HG03039 (cell line): ENCODE measurements at regions not wholly inside any gene's neighbourhood (a gene's known extent, or its start where the extent isn't known, plus 50 kb on each side); places are given as distances from the start of the nearest gene placed in this dataset.

Source experiments
- ATAC-seq: cut with Tn5 transposase; IDR thresholded peaks from one replicate; pipeline ENCODE4 v1.9.1; 2021; ENCODE audit warnings: mild to moderate bottlenecking, moderate library complexity; ENCODE audit not compliant: unreplicated experiment

DNA sequence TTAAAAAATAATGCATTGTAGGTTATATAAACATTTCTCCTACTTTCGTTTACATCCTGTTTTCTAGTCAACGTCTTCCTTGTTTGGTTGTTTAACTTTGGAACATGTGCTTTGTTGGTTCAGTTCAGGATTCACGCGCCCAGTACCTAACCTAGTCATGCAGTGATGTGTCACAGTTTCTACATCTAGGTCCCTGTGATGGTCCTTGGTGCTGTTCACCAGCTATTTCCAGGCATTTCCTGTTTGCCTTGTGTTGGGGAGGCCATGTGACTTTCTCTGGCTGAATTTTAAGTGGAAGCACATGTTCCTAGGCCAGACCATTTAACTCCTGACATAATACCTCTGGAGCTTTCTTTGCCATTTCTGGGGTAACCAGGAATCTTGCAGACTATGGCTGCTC, 292.3 kb downstream of the SMARCA2 start:
- no peak for ATAC-seq

DNA sequence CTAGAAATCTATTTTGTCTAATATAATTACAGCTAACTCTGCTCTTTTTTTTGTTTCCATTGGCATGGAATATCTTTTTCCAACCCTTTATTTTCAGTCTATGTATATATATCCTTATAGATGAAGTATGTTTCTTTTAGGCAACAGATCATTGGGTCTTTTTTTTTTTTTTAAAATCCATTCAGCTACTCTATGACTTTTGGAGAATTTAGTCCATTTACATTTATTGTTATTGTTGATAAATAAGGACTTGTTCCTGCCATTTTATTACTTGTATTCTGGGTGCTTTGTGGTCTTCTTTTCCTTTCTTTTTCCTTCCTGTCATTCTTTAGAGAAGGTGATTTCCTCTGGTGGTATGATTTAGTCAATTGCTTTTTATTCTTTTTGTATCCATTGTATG, 296.8 kb downstream of the SMARCA2 start:
- ATAC-seq, result no peak

DNA sequence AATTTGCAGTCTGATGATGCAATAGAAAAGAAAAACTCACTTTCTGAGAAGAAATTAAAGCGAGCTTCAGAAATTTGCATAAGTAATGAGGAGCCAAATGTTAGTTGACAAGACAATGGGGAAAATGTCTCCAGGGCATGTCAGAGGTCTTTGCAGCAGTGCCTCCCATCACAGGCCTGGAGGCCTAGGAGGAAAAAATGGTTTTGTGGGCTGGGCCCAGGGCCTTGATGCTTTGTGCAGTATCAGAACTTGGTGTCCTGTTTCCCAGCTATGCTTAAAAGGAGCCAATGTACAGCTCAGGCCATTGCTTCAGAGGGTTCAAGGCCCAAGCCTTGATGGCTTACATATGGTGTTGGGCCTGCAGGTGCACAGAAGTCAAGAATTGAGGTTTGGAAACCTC, 298.4 kb downstream of the SMARCA2 start:
- no peak for ATAC-seq

DNA sequence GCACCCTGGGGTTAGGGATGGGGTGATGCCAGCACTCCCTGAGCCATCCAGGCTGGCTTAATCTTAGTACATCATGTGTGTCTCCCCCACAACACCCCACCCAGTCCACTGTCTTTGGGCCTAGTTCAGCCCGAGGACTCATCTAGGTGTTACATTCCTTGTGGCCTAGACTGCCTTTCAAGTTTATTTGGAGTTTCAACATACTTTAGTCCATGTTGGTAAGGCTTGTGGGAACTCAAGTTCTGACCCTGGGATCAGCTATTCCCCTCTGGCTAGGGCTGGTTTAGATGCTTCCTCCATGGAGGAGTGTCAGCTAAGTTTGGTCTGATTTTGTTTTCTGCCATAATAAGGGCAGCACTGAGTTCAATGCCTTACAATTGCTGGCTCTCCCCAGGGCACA, 302.4 kb downstream of the SMARCA2 start:
- no peak for ATAC-seq

DNA sequence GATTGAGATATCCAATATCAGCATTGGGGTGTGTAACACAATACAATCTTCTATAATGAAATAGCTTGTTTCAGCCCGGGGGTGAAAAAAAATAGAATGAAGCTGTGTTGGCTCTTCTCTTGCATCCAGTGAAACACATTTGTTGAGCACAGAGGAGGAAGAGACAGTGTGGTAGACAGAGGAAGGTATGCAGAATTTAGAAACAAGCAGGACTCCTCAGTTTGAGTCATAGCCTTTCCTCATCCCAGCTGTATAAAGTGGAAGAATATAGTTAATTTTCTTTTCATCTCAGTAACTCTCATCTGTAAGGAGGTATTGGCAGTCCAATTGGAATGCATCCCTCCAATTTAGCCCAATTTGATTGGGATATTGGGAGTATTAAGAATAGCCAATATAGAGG, 302.2 kb upstream of the VLDLR start:
- ATAC-seq, result no peak

DNA sequence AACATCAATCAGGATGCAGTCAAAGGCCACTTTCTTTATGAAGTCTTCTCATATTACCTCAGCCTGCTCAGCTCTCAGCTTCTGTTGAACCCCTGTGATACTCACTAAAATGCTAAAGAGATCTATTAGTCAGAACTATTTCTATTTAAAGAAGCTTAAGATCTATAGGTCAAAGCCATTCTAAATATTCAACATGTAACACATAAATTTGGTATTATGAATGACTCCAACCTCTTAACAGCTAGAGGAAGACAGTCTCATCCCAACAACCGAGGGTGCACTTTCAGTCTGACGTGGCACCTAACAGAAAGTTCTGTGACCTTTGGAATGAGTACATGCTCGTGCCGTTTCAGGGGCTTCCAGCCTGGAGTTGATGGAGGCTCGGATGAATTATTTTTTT, 301.5 kb upstream of the VLDLR start:
- ATAC-seq, result no peak

DNA sequence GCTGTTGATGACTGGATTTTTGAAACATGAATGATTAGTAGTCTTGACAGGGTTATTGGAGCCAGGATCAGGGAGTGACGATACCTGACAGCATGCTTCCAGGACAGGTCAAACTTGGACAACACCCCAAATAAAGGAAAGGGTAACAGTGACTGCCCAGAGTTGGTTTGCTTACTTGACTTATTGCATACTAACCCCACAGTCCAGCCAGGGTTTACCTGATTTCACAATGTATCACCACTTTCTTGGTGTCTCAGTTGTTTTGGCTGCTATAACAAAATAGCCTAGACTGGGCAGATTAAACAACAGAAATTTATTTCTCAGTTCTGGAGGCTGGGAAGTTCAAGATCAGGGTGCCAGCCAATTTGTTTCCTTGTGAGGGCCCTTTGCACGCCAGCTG, 301.0 kb upstream of the VLDLR start:
- no peak for ATAC-seq

DNA sequence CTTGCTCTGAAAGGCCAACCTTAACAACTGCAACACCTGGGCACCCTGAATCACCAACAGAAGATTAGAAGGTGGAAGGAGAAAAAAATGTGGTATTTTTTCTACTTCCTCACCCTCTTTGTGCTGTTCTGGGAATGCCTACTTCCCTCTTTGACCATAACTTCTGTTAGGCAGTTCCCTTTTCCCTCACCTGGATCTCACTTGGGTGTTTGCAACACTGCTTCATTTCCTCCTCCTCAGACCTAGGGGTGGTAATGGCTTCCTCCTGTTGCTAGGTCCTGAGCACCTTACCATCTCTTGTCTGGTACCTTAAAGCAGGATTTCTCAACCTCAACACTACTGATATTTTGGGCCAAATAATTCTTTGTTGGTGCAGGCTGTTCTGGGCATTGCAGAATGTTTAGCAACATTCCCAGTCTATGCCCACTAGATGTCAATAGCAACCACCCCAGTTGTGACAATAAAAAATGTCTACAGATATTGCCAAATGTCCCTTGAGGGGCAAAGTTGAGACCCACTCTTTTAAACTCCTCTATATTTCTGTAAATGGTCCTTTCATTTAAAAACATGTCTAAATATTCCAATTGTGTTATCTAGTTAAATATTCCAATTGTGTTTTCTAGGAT, 300.0 kb upstream of the VLDLR start:
- no peak for ATAC-seq

DNA sequence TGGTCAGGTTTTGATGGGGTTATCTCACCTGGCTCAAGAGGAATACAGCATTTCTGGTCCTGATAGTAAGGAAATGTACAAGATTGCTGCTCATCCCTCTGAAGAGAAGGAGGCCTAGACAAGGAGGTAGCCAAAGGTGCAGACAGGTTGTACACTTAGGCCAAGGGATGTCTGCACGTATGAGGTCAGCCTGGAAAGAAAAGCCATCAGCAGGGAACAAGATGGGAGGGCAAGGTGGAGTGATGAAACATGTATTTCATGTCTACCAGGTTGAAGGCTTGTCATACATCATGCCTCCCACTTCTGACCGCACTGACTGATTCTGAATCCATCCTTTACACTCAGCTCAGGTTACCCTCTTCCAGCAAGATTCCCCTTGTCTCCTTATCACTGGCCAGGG, 296.8 kb upstream of the VLDLR start:
- no peak for ATAC-seq

DNA sequence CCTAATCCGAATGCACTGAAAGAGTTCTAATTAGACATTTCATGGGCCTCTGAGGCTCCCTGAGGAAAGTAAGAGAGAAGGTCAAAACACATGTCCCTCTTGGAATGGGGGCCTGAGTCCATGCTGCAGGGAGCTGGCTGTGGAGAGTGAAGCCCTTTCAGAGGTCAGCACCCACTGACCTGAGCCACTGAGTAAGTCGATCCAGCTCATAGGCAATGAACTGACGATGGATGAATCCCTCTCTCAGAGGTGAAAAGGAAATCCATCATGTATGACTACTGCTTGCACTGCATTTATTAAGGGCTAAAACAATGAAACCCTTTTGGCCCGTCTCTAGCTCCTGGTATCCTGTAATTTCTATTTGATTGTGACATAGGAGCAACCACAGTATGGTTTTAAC, 288.9 kb upstream of the VLDLR start:
- ATAC-seq, result no peak

DNA sequence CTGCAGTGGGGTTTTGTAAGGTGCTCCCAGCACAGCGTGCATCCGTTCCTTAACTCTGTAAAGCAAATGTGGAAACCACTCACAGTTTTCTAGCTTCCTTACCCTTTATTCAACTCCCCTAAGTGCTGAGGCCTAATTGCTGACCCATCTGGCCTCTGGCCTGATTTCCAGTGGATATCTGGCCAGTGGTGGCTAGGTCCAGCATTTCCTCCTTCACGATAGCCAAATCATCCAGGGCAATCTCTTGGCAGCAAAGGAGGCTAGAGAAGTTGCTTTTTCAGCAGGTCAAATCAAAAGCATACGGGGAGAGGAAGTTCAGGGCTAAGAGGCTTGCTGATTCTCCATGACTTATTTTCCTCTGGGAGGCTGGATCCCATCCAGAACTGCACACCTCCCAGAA, 286.3 kb upstream of the VLDLR start:
- no peak for ATAC-seq

DNA sequence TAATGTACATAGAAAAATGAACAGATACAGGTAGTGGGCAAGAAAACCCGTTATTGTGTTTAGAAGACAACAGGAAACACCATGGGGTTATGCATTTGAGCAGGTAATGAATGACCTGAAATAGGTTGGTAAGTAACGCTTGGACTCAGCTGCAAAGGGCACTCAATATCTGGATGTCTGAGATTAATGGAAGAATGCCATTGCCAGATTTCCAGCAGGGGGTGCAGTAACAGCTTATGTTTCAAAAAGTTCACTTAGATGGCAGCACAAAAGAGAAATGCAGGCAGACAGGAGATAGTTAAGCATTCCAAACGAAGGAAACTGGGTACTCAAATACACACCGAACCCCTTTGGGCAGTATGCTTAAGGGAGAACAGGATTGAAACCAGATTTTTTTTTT, 285.5 kb upstream of the VLDLR start:
- ATAC-seq, result no peak

DNA sequence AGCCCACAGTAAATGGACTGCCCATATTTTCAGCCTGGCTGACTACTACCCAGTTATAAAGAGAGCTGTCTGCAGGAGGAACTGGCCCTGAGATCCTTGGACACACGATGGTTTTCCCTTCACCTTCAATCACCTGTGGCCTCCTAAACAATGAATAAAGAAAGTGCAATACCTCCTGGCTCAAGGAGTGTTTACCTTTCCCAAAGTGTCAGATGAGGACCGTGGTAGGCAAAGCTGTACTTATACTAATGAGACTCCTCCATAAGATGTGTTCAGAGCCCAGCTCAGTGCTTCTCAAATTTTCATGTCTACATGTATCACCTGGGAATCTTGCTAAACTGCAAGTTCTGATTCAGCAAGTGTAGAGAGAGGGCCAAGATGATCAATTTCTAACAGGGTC, 284.5 kb upstream of the VLDLR start:
- no peak for ATAC-seq

DNA sequence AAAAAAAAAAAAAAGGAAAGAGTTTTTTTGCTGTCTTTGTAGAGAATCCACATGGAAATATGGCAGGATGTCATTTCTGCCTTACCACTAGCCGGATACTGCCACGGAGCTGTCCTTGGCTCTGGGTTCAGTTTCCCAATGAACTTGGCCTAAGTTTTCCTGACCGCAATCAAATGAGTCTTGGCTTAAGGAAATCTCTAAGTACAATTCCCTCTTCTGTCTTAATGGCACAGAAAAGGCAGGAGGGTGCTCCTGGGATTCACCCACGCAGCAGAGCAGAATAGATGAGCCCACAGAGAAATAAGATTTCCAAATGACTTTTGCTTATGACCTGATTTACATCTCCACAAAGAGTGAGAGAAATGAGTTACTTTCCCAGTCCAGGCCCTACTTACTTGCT, 284.0 kb upstream of the VLDLR start:
- ATAC-seq, result no peak

DNA sequence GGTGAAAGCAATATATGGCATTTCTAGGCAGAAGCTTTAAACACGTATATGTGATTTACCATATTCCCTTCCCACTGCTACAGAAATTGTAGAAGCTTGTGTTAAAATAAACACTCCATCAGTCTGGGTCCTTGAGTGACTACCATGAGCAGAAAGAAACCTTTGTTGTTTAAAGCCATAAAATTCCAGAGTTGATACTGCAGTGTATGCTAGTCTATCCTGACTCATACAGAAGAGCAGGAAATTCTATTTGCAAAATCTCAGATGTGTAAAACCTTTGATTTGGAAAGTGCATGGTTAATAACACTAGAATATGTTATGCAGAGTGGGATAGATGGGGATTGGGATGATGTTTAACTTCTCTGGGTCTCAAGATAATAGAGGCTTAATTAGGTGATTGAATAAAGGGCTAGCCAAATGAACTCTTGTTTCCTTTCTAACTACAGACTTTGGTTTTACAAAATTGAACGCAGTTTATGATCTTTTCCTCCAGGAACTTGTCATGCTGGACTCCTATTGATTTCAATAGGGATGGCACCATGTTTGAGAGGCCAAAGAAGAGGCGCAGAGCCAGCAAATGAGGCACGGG, 282.7 kb upstream of the VLDLR start:
- no peak for ATAC-seq

DNA sequence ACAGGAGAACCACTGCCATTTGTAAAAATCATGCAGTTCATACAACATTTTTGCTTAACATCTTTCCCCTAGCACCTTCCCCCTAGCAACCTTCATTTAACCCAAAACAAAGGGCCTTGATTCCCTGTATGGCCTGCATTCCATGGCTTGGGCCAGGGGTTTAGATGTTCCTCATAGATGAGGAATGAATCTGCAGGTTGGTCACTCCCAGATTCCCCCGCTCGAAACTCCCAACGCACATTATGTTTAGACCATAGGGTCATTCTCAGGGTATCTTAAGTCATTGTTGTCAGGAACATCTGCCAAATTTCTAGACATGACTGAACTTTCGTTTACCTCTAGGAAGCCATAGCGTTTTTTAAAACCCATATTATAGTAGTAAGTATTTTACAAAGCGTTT, 282.2 kb upstream of the VLDLR start:
- no peak for ATAC-seq

DNA sequence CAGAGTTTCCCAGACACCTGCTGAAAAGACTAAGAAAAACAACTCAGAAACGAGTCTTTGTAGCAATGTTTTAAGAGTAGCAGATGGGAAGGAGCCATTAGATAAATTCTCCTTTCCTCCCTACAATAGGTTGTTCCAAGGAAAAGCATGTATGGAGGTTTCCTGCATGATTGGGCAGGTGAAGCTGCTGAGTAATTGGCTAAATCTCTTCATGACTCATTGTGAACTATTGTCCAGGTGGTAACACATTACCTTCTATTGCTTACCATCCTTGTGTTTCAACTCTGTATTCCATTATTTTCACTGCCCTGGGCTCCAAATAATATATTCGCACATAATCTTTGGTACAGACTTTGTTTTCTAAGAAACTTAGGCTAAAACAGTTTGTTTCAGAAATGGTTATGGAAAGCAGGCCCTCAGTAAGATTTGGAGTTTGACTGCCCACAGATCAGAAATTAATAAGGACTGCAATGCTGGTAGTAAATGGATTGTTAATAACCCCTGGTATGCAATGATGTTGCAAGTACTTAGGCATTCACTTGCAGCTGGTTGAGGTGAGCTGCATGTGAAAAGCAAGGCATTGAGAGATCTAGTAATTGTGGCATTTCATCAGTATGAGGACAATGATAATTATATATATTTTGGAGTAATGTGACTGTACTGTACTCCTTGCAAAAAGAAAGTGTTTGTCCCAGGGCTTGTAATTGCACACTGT, 281.4 kb upstream of the VLDLR start:
- no peak for ATAC-seq

DNA sequence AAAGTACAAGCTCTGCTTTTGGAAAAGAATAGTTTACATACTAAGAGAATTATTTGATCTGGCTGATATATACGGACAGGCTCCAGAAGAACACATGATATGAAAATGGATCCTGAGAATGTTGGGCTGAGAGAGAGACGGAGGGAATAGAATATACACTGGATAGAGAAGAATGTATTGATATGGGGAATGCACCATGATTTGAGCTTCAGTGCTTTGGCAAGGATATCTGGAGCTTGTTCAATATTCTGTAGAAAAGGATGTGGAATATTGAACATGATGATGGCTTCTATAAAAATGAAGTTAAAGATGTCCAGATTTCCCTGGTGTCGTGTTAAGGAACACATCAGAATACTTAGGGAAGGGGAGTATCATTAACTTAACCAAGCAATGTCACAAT, 280.5 kb upstream of the VLDLR start:
- ATAC-seq, result no peak

DNA sequence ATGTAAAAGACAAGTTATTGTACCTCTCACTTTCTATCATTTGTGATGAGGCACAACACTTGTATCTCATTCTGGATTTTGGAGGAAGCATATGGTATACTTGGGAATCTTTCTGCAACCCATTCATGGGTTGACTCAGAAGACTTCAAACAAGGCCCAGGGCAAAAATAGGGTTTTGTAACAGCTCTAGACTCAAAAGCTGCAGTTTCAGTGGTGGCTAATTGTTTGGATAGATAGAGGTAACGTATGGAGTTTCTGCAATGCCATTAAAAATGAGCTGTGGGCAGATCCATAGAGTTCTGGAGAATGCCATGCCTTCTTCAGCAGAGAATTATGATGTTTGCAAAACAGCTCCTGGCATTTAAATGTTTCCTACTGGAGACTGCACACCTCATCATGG, 279.6 kb upstream of the VLDLR start:
- no peak for ATAC-seq

DNA sequence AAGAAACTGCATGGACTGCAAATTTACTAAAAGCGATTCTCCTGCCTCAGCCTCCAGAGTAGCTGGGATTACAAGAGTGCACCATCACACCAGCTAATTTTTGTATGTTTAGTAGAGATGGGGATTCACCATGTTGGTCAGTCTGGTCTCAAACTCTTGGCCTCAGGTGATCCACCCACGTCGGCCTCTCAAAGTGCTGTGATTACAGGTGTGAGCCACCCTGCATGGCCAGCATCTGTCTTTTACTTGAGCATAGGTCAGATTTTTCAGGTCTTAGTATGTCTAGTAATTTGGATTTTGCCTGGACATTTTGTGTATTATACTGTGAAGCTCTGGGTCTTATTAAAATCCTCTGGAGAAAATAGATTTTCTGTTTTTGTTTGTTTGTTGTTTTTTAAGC, 277.8 kb upstream of the VLDLR start:
- no peak for ATAC-seq

DNA sequence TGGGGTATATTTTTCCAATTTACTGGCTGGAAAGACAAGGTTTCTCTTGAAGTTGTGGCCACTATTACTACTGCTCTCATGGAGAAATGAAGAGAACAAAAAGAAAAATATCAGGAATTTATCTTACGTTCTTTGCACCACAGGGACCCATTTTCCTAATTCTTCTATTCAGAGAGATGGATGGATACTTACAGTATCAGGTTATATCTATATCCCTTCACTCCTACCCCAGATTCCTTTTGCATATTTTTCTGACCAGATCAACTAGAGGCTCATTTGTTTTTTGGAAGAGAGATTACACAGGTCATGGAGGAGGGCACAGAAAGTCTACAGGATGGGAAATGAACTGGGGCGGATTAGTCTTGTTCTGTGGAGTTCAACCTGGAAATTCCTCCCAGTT, 277.2 kb upstream of the VLDLR start:
- no peak for ATAC-seq

DNA sequence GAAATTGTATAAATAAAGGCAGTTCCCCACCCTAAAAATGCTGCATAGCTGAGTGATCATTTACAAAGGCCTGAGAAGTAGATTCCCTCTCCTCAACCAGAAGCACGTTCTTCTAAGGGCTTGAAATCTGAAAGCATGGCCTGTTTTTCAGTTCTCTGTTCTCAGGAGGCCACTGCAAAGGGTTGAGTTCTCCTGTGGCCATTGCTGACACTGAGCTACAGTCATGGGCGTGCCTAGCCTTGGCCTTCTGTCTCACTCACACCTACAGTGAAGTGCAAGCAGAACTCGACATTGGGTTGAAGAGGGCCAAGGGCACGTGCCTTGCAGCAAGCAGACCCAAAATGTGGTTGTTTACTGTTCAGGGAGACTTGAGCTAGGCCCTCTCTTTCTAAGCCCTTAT, 276.6 kb upstream of the VLDLR start:
- no peak for ATAC-seq
